HCT116 (cell line): ENCODE measurements at regions not wholly inside any gene's neighbourhood (a gene's known extent, or its start where the extent isn't known, plus 50 kb on each side); places are given as distances from the start of the nearest gene placed in this dataset.
A peak's percentile ranks its signal among the peaks of the same experiment; 100 is the strongest.

ENCODE experiments used
- ATAC-seq: fragments of 200-7000 bp; cut with Tn5 transposase; 2 replicates; pipeline ENCODE4 v1.9.1; 2020; ENCODE audit warnings: mild to moderate bottlenecking, moderate library complexity
- BruUV-seq: library from RNA; stranded (reverse); fragments of 400-500 nt; replicated peaks from 2 replicates; lab custom pipeline; 2021; lab: Mats Ljungman, UMichigan
- CTCF ChIA-PET: fragments of 300-600 bp; sonication (Branson Sonifier 250); formaldehyde crosslinking; loops from one replicate; lab custom pipeline; 2021; ENCODE audit warnings: antibody characterized with exemption; lab: Charles Lee
- POLR2A ChIA-PET: fragments of 300-600, 350-600 bp; sonication (Branson Sonifier 250); formaldehyde crosslinking; loops from one replicate; lab custom pipeline; 2021; ENCODE audit warnings: antibody characterized with exemption; lab: Charles Lee
- RAD21 ChIA-PET, 2 experiments: fragments of 300-600 bp; sonication (Branson Sonifier 250); formaldehyde crosslinking; loops; one replicate each; lab custom pipeline; 2023; ENCODE audit warnings: low total read pairs in 2 of 2; ENCODE audit not compliant: uncharacterized antibody in 2 of 2, unreplicated experiment in 2 of 2, low non-redundant PET in 1 of 2; lab: Charles Lee
- DNase-seq: peaks from one replicate; pipeline ENCODE4 v3.0.0-alpha.2; 2010; ENCODE audit warnings: low read depth, low spot score
- H2AFZ ChIP-seq: fragments of 200-600 bp; shearing (Covaris generic), sonication (generic); 2 replicates; pipeline ENCODE4 v1.6.1; 2017; ENCODE audit warnings: low read depth, mixed run types, mixed read lengths, antibody characterized with exemption, low read length; ENCODE audit not compliant: poor library complexity, severe bottlenecking
- H3K27ac ChIP-seq: 2 replicates; pipeline ENCODE4 v1.5.1; 2012; ENCODE audit warnings: low read depth, low read length
- H3K27me3 ChIP-seq: fragments of 200-600 bp; sonication (generic); 2 replicates; pipeline ENCODE4 v1.6.1; 2016; ENCODE audit warnings: mixed run types, low read length, mixed read lengths; ENCODE audit not compliant: insufficient read depth
- H3K36me3 ChIP-seq, 2 experiments: fragments of 200-500 bp in 1 of 2; fragments of 200-600 bp in 1 of 2; sonication (Bioruptor generic) in 1 of 2; sonication (generic) in 1 of 2; 2 replicates each; pipeline versions ENCODE4 v1.5.1 to v1.6.1; 2014 to 2016; ENCODE audit warnings: low read length in 2 of 2, inconsistent platforms in 1 of 2, mixed read lengths in 1 of 2, mixed run types in 1 of 2; ENCODE audit not compliant: insufficient read depth in 2 of 2, control insufficient read depth in 1 of 2
- H3K4me1 ChIP-seq, 2 experiments: fragments of 200-600 bp in 1 of 2; sonication (generic) in 1 of 2; 2 replicates each; pipeline versions ENCODE4 v1.5.1 to v1.6.1; 2012 to 2017; ENCODE audit warnings: low read length in 2 of 2, inconsistent platforms in 1 of 2, mild to moderate bottlenecking in 1 of 2, mixed read lengths in 1 of 2, mixed run types in 1 of 2, moderate library complexity in 1 of 2; ENCODE audit not compliant: insufficient read depth in 2 of 2, control insufficient read depth in 1 of 2
- H3K4me2 ChIP-seq: fragments of 200-600 bp; sonication (generic); 2 replicates; pipeline ENCODE4 v1.6.1; 2017; ENCODE audit warnings: mixed run types, low read length, mixed read lengths
- H3K4me3 ChIP-seq, 2 experiments: fragments of 200-600 bp in 1 of 2; sonication (generic) in 1 of 2; replicated peaks in 1 of 2; 2 replicates each; pipeline ENCODE4 v1.5.1; 2011 to 2016; ENCODE audit warnings: low read length in 2 of 2, control low read depth in 1 of 2, low read depth in 1 of 2, mild to moderate bottlenecking in 1 of 2, mixed read lengths in 1 of 2, mixed run types in 1 of 2
- H3K79me2 ChIP-seq: fragments of 200-600 bp; sonication (generic); 2 replicates; pipeline ENCODE4 v1.6.1; 2017; ENCODE audit warnings: mild to moderate bottlenecking, mixed run types, low read length, moderate library complexity, mixed read lengths; ENCODE audit not compliant: insufficient read depth
- H3K9ac ChIP-seq: fragments of 200-600 bp; sonication (generic); 2 replicates; pipeline ENCODE4 v1.6.1; 2016; ENCODE audit warnings: low read length, mixed read lengths
- H3K9me2 ChIP-seq: fragments of 200-600 bp; sonication (generic), shearing (Covaris generic); 2 replicates; pipeline ENCODE4 v1.6.1; 2017; ENCODE audit warnings: mixed run types, mild to moderate bottlenecking, moderate library complexity; ENCODE audit not compliant: insufficient read depth
- H3K9me3 ChIP-seq, 2 experiments: fragments of 200-500 bp in 1 of 2; fragments of 200-600 bp in 1 of 2; sonication (Bioruptor generic) in 1 of 2; sonication (generic) in 1 of 2; 2 replicates each; pipeline ENCODE4 v1.6.1; 2014 to 2017; ENCODE audit warnings: low read length in 2 of 2, mixed read lengths in 2 of 2, inconsistent platforms in 1 of 2, low read depth in 1 of 2, mild to moderate bottlenecking in 1 of 2, mixed run types in 1 of 2, moderate library complexity in 1 of 2; ENCODE audit not compliant: control insufficient read depth in 1 of 2, insufficient read depth in 1 of 2
- H4K20me1 ChIP-seq: fragments of 200-600 bp; sonication (generic), shearing (Covaris generic); 2 replicates; pipeline ENCODE4 v1.6.1; 2017; ENCODE audit warnings: mixed run types, mild to moderate bottlenecking, moderate library complexity; ENCODE audit not compliant: insufficient read depth
- CEBPB ChIP-seq: IDR thresholded peaks from 2 replicates; pipeline ENCODE4 v1.6.1; 2012; ENCODE audit warnings: low read depth
- CTCF ChIP-seq, 3 experiments: fragments of 200-600 bp in 1 of 3; sonication (generic) in 1 of 3; IDR thresholded peaks in 2 of 3; conservative IDR thresholded peaks in 1 of 3; 2 replicates each; pipeline ENCODE4 v1.5.1; 2012 to 2017; ENCODE audit warnings: low read depth in 2 of 3, low read length in 2 of 3, antibody characterized with exemption in 1 of 3, borderline replicate concordance in 1 of 3, control low read depth in 1 of 3, mild to moderate bottlenecking in 1 of 3, mixed read lengths in 1 of 3, mixed run types in 1 of 3, moderate library complexity in 1 of 3; ENCODE audit not compliant: insufficient read depth in 1 of 3
- ELF1 ChIP-seq: IDR thresholded peaks from 2 replicates; pipeline ENCODE4 v1.6.1; 2012; ENCODE audit warnings: low read depth, borderline replicate concordance
- EZH2 ChIP-seq: fragments of 200-600 bp; sonication (generic); IDR thresholded peaks from 2 replicates; pipeline ENCODE4 v1.6.1; 2017; ENCODE audit warnings: antibody characterized with exemption, mixed run types
- FOSL1 ChIP-seq: IDR thresholded peaks from 2 replicates; pipeline ENCODE4 v1.6.1; 2012; ENCODE audit warnings: low read depth
- JUND ChIP-seq: IDR thresholded peaks from 2 replicates; pipeline ENCODE4 v1.6.1; 2012
- POLR2A ChIP-seq: IDR thresholded peaks from 2 replicates; pipeline ENCODE4 v1.7.0; 2011; ENCODE audit warnings: borderline replicate concordance; ENCODE audit not compliant: insufficient read depth, insufficient read length; ENCODE audit errors: extremely low read depth
- RAD21 ChIP-seq: IDR thresholded peaks from 2 replicates; pipeline ENCODE4 v1.6.1; 2012; ENCODE audit warnings: low read depth, mild to moderate bottlenecking
- YY1 ChIP-seq: IDR thresholded peaks from 2 replicates; pipeline ENCODE4 v1.6.1; 2011; ENCODE audit warnings: low read length, low read depth, moderate library complexity, mild to moderate bottlenecking; ENCODE audit not compliant: insufficient replicate concordance; ENCODE audit errors: extremely low read depth
- intact Hi-C: fragments of 100-400 bp; cut with micrococcal nuclease; formaldehyde crosslinking; loops from 2 replicates; pipeline ENCODE4 v1.10.0; 2022
- TF ChIP-seq, protein P1 (sequence below): IDR thresholded peaks from 2 replicates; pipeline ENCODE4 v1.6.1; 2012; ENCODE audit warnings: low read depth
- TF ChIP-seq, protein P2 (sequence below): IDR thresholded peaks from 2 replicates; pipeline ENCODE4 v1.6.1; 2012

DNA sequence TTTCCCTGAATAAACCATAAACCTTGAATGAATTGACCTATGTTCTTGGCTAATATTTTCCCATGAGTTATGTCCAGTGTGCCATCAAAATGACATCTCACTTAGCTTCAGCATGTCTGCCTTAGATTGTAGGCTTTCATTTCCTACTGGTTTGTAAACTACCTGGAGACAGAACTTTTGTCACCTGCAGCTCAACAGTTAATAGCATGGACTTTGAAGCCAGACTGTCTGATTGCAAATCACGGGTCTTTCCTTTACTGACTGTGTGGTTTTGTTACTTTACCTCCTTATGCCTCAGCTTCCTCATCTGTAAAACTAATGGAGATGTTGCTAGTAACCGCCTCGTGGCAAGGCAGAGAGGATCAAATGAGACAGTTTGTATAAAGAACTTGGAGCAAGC, 187.1 kb downstream of the SUCLG1 start (continued):
- TF ChIP-seq, protein P1, sequence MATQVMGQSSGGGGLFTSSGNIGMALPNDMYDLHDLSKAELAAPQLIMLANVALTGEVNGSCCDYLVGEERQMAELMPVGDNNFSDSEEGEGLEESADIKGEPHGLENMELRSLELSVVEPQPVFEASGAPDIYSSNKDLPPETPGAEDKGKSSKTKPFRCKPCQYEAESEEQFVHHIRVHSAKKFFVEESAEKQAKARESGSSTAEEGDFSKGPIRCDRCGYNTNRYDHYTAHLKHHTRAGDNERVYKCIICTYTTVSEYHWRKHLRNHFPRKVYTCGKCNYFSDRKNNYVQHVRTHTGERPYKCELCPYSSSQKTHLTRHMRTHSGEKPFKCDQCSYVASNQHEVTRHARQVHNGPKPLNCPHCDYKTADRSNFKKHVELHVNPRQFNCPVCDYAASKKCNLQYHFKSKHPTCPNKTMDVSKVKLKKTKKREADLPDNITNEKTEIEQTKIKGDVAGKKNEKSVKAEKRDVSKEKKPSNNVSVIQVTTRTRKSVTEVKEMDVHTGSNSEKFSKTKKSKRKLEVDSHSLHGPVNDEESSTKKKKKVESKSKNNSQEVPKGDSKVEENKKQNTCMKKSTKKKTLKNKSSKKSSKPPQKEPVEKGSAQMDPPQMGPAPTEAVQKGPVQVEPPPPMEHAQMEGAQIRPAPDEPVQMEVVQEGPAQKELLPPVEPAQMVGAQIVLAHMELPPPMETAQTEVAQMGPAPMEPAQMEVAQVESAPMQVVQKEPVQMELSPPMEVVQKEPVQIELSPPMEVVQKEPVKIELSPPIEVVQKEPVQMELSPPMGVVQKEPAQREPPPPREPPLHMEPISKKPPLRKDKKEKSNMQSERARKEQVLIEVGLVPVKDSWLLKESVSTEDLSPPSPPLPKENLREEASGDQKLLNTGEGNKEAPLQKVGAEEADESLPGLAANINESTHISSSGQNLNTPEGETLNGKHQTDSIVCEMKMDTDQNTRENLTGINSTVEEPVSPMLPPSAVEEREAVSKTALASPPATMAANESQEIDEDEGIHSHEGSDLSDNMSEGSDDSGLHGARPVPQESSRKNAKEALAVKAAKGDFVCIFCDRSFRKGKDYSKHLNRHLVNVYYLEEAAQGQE, result no peak
- TF ChIP-seq CTCF (IDR thresholded peaks at IDR 0.05 in 2 of 3, conservative IDR thresholded peaks at IDR 0.05 in 1 of 3; ENCODE audit: borderline replicate concordance in 1 of 3, insufficient read depth in 1 of 3, low read depth in 2 of 3, low read length in 2 of 3), result no peak
- no peak for TF ChIP-seq CEBPB

GRCh38 chr2:84257831-84258230, 201.2 kb downstream of the SUCLG1 start:
- ATAC-seq, result no peak
- RAD21 ChIA-PET, result interaction anchor here (0.8 to 1.1 kb wide), 2 partner anchors 235 kb away, joined by 3 read pairs; no protein-coding TSS in a partner anchor
- no TSS peak for BruUV-seq
- no peak overlapping the region for H3K4me3 ChIP-seq
- no peak overlapping the region for H3K27ac ChIP-seq
- H3K79me2 ChIP-seq, result no peaks in the 10 kb centered on the region
- no peaks in the 10 kb centered on the region for H3K9me3 ChIP-seq
- H3K9me2 ChIP-seq, result no peaks in the 10 kb centered on the region
- no peaks in the 10 kb centered on the region for H3K27me3 ChIP-seq
- POLR2A ChIA-PET, result no interaction called here
- no peaks in the 10 kb centered on the region for H3K4me1 ChIP-seq
- DNase-seq, result no peak
- no peak overlapping the region for H3K9ac ChIP-seq
- H3K36me3 ChIP-seq, result no peaks in the 10 kb centered on the region
- CTCF ChIA-PET, result interaction anchor here (0.9 to 2.4 kb wide), 3 partner anchors 45 to 235 kb away, joined by 3 to 16 read pairs (median 3); no protein-coding TSS in a partner anchor
- H4K20me1 ChIP-seq, result no peaks in the 10 kb centered on the region
- no peak overlapping the region for H2AFZ ChIP-seq
- TF ChIP-seq JUND (no peak), CTCF (IDR thresholded peaks at IDR 0.05 in 2 of 3, conservative IDR thresholded peaks at IDR 0.05 in 1 of 3; ENCODE audit: borderline replicate concordance in 1 of 3, insufficient read depth in 1 of 3, low read depth in 2 of 3, low read length in 2 of 3) (peak; percentile 18 to 39 (median 31); a peak in 4 of 6 replicates), YY1 (no peak), RAD21 (peak; percentile 56), FOSL1 (no peak), EZH2 (no peak), ELF1 (no peak), POLR2A (no peak)
- TF ChIP-seq, protein P2, sequence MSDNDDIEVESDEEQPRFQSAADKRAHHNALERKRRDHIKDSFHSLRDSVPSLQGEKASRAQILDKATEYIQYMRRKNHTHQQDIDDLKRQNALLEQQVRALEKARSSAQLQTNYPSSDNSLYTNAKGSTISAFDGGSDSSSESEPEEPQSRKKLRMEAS, result no peak
- intact Hi-C loops, result loop anchor here (2.0 kb wide), 1 partner anchor 235 kb away; no protein-coding TSS in a partner anchor
- no peak overlapping the region for H3K4me2 ChIP-seq
